Fibroblast of gingiva (primary cell): ENCODE measurements at regions not wholly inside any gene's neighbourhood (a gene's known extent, or its start where the extent isn't known, plus 50 kb on each side); places are given as distances from the start of the nearest gene placed in this dataset.

Experiments used
- DNase-seq: peaks from one replicate; pipeline ENCODE4 v3.0.0-alpha.2; 2011; ENCODE audit warnings: low read depth

DNA sequence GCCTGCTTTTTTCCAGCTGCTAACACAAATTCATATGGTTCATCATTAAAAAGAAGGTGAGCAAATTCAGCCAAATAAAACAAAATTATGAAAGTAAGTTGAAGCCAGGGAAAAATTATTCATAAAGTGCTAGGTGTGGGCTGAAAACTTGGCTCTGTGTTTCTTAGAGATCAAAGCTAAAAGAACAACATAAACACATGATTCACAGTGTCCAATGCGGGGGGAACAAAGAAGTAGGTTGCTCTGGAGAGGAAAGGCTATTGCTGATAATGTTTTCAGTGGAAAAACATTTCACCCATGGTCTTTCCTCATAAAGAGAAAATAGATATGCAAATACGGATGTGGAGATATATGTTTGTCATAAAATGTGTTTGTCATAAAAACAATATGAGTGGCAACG, 1691.5 kb upstream of the SLC10A2 start:
- no peak for DNase-seq

DNA sequence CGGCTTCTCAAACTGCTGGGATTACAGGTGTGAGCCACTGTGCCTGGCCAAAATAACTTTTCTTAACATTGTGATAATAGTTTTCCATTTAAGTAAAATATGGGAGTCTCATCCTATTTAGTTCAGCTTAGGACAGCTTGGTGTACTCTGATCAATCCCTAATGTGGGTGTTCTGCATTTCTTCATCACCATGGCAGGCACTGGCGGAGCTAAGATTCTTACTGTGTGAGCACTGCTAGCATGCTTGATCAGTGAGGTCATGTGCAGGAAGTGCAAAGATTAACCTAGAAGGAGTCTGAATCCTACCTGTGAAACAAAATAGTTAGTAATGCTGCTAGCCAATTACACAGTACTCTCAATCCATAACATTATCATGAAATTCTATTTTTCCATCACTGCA, 1684.2 kb upstream of the SLC10A2 start:
- no peak for DNase-seq

DNA sequence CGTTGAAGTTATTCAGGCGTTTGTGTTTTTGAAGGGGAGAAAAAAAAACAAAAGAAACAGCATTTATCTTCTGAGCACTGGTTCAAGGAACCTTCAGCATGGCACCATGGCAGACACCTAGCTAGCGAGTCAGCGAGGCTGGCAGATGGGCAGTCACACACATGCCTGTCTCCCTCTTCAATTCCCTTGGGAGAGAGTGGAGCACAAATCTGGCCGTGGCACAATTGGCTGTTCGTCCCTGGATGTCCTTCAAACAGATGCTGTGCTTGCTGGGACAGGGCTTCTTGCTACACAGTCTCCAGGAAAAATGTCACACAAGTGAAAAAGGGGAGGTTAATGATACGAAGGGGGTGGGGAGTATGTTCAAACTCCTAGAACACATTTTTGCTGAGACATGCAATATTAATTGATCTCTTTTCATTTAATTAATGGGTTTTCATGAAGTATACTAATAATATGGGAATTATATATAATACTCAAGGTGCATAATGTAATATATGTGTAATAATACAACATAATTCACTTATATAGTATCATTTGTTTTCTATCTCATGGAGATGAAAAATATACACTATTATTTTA, 1674.5 kb upstream of the SLC10A2 start:
- no peak for DNase-seq

DNA sequence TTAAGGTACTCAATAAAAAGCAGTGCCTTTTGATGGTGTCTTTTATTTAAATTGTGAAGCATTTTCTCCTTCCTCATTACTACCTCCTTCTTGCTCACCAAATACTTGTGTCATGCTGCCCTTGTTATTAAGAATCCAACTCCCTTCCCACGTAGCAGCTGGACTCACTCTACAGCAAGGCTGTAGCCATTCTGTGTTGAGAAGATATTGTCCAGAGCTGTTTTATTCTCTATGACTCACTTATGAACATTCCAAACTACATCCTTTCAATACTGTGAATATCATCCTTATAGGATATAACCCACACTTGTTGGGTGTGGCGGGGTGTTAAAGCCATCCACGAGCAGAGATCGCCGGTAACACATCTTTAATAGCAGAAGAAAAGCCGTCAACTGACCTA, 1671.5 kb upstream of the SLC10A2 start:
- no peak for DNase-seq

DNA sequence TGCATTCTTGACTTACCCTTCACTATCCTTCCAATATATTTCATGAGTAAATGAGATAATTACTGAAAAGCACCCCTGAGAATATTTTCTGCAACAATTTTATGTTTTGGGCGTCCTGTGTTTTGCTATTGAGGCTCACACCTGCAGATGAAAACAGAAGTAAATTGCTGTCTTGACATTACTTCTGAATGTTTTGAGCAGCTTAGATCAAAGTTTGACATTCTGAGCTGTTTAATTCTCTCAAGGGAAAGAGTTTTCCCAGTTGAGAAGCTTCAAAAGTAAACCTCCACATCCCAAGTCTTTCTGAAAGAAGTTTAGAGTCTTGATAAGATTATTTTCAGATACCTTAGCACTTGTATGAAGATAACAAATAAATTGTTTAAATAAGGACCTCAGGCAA, 1667.2 kb upstream of the SLC10A2 start:
- no peak for DNase-seq

DNA sequence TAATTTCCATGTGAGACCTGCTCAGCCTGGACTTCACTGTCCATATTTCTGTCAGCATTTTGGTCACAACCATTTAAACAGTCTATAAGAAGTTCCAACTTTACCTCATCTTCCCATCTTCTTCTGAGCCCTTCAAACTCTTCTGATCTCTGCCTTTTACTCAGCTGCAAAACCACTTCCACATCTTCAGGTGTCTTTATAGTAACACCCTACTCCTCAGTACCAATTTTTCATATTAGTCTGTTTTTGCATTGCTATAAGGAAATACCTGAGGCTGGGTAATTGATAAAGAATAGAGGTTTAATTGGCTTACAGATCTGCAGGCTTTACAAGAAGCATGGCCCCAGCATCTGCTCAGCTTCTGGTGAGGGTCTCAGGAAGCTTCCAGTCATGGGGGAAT, 1648.9 kb upstream of the SLC10A2 start:
- DNase-seq, result no peak

DNA sequence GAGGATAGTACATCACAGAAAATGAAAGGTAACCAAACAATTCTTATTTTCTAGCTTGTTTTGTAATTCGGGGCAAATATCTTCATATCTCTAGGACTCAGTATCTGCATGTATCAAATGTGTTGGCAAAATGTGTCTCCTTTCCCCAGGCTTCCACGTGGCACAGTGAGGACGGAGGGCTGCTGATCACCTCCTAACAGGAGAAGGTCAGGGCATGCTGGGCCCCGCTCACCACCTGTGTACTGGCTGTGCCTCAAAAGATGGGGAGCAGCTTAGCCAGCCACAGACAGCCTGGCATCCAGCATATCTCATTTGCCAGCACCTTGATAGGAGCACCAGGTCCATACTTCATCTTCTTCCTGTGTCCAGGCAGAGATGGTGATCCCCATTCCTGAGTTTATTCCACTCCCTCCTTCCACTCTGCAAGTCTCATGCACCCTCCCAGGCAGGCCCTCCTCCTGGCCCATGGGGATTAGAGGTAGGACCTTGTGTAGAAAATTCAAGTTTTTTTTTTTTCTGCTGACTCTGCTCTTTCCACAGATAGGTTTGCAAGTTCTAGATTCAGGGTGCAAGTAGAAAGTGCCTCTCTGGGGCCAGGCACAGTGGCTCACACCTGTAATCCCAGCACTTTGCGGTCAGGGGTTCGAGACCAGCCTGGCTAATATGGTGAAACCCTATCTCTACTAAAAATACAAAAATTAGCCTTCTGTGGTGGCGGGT, 1639.0 kb upstream of the SLC10A2 start:
- DNase-seq, result no peak

DNA sequence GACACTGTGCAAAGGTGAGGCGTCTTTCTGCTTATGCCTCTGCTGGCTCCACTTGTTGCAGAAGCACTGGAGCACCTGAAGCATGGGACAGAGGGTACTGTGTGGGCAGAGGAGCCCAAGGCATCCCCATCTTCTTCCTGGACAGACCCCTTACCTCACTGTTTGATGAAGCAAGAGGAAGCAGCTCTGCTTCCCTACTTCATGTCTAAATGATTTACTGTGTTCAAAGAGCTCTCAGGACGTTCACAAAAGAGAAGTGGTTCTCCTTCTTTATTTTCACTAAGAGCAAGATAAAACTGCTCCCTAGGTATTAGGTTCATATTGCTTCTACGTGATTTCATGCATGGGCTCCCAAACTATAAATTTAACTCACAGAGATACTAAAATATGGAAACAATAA, 1635.4 kb upstream of the SLC10A2 start:
- no peak for DNase-seq

DNA sequence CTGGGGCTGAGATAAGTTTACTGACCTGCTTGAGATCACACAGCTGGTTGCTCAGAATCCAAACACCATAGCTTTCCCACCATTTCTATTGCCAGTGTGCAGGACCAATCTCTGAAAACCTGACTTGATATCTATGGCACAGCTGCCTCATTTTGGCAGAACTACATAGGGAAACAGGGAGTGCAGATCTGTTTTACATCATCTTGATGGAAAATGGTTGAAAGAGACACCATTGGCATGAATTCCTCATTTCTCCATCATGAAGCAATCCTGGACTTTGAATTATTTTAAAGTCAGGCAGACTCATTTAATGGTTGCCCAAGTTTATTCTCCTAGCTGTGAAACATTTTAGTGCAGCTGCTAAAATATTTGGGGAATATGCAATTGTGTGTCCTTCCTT, 1628.2 kb upstream of the SLC10A2 start:
- DNase-seq, result no peak

DNA sequence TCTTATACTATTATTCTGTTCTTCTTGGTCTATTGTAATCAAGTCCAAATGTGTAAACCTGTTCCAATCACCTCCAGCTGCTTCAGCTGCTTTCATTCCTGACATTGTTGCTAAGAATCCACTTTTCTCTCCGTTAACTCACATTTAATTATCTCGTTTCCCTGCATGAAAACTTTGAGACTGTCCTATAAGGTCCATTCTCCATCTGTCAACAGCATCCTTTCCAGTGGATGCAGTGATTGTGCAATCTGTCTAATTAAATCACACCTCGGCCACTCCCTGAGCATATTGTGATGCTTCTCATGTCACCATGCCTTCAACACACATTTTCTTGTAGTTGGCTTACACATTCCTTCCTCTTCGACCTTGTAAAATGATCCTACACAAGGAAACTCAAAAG, 1626.9 kb upstream of the SLC10A2 start:
- DNase-seq, result no peak

DNA sequence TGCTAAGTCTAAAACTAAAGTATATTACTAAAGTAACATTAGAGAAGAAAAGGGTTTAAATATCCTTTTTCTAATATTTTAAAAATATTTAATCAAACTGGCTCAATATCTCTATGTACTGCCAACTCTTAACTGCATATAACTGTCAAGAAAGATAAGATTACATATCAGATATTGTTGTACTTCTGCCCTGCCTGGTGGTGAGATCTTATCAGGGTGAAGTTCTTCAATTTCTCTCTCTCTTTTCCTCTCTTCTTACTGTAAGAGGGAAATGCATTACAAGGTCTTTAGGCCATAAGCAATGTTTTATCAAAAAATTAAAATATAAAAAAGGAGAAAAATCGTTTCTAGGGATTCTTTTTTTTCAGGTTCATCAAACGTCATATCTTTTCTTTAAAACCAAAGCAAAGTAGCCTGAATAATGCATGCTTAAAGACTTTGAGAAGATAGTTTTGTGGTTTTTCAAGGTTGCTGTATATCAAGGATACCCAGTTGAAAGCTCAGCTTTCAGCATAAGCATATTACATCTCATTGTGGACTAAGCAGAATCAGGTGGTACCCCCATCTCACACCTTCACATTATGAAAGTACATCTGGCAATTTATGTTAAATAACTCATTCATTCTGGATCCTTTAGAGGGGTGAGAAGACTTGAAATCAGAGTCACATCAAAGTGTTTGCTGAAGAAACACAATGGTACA, 1625.7 kb upstream of the SLC10A2 start:
- DNase-seq, result no peak

DNA sequence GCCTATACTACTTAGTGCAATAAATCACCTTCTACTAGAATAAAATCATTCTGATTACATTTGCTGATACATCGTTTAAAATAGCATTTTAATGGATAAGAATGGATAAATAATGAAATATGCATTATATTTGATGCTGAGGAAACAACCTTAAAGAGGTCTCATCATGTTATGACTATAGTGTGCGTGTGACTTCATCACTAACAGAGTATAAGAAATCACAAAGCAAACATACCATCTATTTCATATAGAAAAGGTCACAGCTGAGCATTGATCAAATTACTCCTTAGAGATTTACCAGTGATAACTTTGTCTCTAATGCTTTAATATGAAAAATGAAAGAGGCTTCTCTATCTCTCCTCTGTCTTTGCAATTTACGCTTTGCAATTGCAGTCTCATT, 1620.3 kb upstream of the SLC10A2 start:
- no peak for DNase-seq

DNA sequence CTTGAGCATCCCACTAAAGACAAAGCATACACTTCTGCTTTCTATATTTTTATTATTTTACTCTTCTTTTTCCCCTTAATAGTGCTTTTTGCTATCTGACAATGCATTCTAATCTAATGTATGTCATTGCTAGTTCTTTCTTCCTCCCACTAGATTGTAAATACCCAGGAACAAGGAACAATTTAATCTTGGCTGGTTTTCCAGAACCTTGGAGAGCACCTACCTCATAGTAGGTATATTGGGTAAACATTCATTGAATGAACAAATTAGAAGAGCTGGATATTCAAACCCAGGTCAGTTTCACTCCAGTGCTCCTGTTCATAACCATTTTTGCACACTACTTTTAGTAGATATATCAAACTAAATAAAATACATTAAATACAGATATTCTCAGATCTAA, 1617.6 kb upstream of the SLC10A2 start:
- no peak for DNase-seq

DNA sequence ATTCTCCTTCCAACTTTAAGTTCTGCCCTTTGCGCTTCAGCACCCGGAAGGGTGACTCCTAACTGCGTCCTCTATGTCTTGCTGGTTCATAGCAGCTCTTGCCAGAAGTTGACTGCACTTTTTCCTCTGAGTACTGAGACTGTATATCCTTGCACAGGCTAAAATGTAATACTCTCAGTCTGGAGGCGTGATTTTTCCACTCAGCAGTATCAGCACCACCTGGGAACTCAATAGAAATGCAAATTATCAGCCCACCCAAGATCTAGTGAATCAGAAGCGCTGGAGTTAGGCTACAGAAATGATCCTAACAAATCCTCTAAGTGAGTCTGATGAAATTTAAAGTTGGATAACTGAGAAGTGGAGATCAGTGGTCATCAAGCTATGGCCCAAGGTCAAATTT, 1611.9 kb upstream of the SLC10A2 start:
- no peak for DNase-seq

DNA sequence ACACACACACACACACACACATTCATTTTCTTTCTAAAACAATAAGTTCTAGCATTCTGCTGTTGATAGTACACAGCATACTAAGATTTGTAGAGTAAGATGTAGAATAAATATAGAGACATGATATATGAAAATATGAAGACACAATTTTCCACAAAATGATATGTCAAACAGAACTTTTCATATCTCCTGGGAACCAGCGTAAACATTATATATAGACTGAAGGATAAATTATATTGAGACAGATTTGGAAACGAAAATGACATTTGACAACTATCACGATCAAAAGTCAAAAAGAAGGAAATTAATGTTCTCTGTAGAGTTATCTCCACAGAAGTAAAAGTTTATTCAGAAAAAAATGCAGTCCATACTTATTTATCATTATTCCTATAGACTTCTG, 1605.7 kb upstream of the SLC10A2 start:
- DNase-seq, result no peak

DNA sequence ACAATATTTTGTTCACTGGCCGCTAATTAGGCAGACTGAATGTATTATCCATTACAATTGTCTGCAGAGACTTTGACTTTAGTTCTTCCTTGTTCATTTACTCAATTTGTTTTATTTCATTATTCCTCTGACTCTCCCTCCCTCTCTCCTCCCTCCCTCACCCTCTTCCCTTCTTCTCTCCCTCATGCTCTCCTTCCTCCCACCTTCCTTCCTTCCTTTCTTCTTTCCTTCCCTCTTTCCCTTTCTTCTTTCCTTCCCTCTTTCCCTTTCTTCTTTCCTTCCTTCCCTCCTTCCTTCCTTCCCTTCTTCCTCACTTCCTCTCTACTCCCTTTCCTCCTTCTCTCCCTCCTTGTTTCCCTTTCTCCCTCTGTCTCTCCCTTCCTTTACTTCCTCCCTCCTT, 1591.0 kb upstream of the SLC10A2 start:
- no peak for DNase-seq

DNA sequence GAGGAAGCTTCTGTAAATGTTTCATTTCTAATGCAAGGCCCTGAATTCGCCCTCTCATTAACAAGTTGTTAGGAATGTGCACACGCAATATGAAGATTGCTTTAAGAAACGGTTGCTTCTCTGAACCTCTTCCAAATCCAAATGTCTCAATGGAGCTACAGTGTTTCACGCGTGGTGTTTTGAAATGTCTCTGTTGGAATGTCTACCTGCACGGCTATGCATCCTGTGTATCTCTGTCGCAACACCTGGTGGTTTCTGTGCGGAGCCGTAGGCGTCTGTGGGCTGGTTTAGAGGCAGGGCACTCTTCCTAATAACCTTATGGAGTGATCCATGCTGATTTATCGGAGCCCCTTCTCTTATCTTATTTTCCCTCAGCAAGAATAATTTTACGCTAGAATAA, 1584.2 kb upstream of the SLC10A2 start:
- no peak for DNase-seq

DNA sequence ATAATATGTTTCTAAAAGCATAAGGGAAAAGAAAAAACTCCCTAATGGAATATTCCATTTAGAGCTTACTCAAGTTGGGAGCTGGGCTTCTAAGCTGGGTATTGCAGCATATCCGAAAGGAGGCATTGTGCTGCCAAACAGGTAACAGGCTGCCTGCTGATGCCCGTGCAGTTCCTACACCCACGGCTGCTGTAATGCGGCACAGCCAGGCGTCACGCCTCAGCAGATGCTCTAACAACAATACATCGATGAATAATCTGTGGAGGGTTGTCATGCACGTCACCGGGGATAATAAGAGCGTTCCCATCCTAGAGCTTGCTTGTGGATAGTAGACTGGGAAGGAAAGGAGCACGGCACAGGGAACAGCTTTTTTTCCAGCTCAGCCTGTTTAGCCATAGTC, 1582.1 kb upstream of the SLC10A2 start:
- no peak for DNase-seq

DNA sequence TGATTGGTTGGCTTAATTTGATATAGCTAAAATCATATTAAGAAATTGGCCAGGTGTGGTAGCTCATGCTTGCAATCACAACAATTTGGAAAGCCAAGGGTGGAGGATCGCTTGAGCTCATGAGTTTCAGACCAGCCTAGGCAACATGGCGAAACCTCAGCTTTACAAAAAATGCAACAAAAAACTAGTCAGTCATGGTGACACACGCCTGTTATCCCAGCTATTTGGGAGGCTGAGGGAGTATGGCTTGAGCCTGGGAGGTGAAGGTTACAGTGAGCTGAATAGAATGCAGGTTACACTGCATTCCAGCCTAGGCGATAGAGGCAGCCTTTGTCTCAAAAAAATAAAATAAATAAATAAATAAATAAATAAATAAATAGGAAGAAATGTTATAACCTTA, 1579.6 kb upstream of the SLC10A2 start:
- no peak for DNase-seq

DNA sequence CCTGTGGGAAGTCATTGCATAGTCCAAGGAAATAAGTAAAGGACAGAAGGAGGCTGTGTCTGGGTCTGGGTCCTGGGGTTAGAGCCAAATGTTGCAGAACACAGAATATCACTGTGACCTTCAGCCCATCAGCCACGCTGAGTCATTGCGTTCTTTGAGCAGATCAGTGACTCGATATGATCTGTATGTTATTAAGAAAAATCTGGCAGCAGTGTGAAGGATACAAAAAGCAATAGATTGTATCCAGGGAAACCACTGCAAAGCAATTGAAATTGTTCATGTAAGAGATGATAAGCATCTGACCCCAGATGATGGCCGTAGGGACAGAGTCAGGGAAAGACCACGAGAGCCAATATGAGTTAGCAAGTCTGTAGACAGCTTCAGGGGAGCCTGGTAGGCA, 1575.1 kb upstream of the SLC10A2 start:
- no peak for DNase-seq

DNA sequence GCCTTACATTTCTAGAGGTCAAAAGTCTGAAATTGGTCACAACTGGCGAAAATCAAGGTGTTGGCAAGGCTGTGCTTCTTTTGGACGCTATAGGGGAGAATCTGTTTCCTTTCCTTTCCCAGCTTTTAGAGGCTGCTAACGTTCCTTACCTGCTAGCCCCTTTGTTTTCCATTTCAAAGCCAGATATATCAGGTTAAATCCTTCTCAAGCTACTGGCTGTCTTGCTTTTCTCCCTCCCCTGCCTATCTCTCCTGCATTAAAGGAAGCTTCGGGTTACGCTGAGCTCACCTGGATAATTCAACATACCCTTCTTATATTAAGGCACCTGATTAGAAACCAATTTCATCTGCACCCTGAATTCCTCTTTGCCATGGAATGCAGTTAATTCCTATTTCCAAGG, 1569.7 kb upstream of the SLC10A2 start:
- no peak for DNase-seq

DNA sequence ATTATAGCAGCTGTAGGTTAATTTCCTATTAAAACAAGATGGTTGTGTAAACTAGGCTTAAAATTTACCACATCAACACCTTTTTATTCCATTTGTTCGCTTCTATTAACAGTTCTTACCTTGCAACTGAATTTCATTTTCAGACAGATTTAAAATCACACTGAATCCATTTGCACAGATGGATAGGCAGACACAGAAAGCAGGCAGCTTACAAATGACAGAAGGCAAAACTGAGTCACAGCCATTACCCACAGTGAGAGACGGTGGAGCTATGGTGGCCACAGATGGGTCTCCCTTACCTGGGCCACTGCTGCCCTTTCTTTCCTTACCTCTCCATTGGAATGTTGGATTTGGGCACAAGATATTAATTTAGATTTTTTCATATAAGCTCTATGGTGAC, 1567.8 kb upstream of the SLC10A2 start:
- DNase-seq, result no peak

DNA sequence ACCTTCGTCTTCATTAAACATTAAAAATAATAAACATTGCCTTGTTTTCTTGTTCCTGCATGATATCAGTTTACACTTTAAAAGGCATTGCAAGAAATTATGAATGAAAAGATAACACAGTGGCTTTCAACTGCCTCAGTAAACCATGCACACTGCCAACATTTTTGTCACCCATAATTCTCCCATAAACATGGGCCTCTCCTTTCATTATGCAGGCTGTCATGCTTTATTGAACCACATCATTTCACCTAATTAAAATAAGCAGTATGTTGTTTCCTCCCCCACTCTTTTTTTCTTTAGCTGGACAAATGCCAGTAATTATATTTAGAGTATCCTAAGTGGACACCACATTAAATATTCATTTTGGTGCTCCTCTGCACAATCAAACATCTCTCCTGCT, 1566.5 kb upstream of the SLC10A2 start:
- no peak for DNase-seq

DNA sequence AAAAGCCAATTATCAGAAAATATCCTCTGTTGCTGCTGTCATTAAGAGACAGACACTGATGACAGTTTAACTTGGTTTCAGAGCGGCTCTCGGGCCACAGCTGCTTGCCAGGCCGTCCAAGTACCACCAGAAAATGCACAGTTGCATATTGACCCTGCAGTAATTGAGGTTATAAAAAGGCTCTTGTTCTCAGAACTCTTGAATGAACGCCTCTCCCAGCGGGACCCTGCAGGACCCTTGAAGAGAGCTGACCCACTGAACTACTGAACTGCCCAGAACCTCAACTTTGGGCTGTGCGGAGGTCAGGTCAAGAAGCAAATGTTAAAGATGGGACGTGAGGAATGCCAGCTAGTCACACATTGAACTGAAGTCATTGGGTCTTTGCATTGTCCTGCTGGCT, 1559.0 kb upstream of the SLC10A2 start:
- DNase-seq, result no peak
